Endothelial cell of umbilical vein (primary cell): ENCODE measurements at regions not wholly inside any gene's neighbourhood (a gene's known extent, or its start where the extent isn't known, plus 50 kb on each side); places are given as distances from the start of the nearest gene placed in this dataset.

ENCODE experiments used
- BruUV-seq: library from RNA; stranded (reverse); fragments of 400-500 nt; replicated peaks from 2 replicates; lab custom pipeline; 2021; lab: Mats Ljungman, UMichigan
- CTCF ChIA-PET: fragments of 300-600, 350-600 bp; sonication (Branson Sonifier 250); formaldehyde crosslinking; loops from one replicate; lab custom pipeline; 2021; ENCODE audit warnings: antibody characterized with exemption, inconsistent platforms; lab: Charles Lee
- POLR2A ChIA-PET: fragments of 300-600, 350-600 bp; sonication (Branson Sonifier 250); formaldehyde crosslinking; loops from one replicate; lab custom pipeline; 2021; ENCODE audit warnings: antibody characterized with exemption, inconsistent platforms; lab: Charles Lee
- DNase-seq: peaks from one replicate; pipeline ENCODE4 v3.0.0-alpha.2; 2011; ENCODE audit warnings: low read depth, low spot score
- FAIRE-seq: peaks from 2 replicates; lab custom pipeline; 2011; peaks lifted over from hg19 to GRCh38; lab: Jason Lieb, UNC
- H2AFZ ChIP-seq: 2 replicates; pipeline ENCODE4 v1.6.0; 2012; ENCODE audit warnings: low read depth, low read length, control low read depth, inconsistent platforms
- H3K27ac ChIP-seq: 2 replicates; pipeline ENCODE4 v1.5.1; 2011; ENCODE audit warnings: low read depth, mild to moderate bottlenecking, control low read depth, low read length, moderate library complexity; ENCODE audit not compliant: insufficient read depth
- H3K27me3 ChIP-seq, 2 experiments: 2 replicates each; pipeline versions ENCODE4 v1.6.0 to v1.6.1; 2011; ENCODE audit warnings: low read length in 2 of 2, mixed read lengths in 1 of 2; ENCODE audit not compliant: control insufficient read depth in 2 of 2, insufficient read depth in 2 of 2
- H3K36me3 ChIP-seq, 2 experiments: 2 replicates in 1 of 2; 3 replicates in 1 of 2; pipeline ENCODE4 v1.5.1; 2011; ENCODE audit warnings: low read length in 2 of 2, mild to moderate bottlenecking in 1 of 2, moderate library complexity in 1 of 2; ENCODE audit not compliant: control insufficient read depth in 2 of 2, insufficient read depth in 2 of 2; ENCODE audit errors: extremely low read depth in 1 of 2
- H3K4me1 ChIP-seq: 3 replicates; pipeline ENCODE4 v1.5.1; 2011; ENCODE audit warnings: mild to moderate bottlenecking, low read length; ENCODE audit not compliant: control insufficient read depth, insufficient read depth; ENCODE audit errors: extremely low read depth
- H3K4me2 ChIP-seq: 2 replicates; pipeline ENCODE4 v1.6.1; 2011; ENCODE audit warnings: low read length, control low read depth, mixed read lengths; ENCODE audit not compliant: insufficient read depth
- H3K4me3 ChIP-seq, 3 experiments: fragments of 200-600 bp in 1 of 3; sonication (generic), shearing (Covaris generic) in 1 of 3; replicated peaks in 1 of 3; 2 replicates each; pipeline ENCODE4 v1.5.1; 2011 to 2016; ENCODE audit warnings: control low read depth in 3 of 3, low read length in 3 of 3, mild to moderate bottlenecking in 2 of 3, inconsistent platforms in 1 of 3, low read depth in 1 of 3, moderate library complexity in 1 of 3; ENCODE audit not compliant: insufficient read depth in 1 of 3
- H3K79me2 ChIP-seq: 2 replicates; pipeline ENCODE4 v1.6.0; 2012; ENCODE audit warnings: low read length, inconsistent platforms; ENCODE audit not compliant: control insufficient read depth, insufficient read depth
- H3K9ac ChIP-seq: replicated peaks from 2 replicates; pipeline ENCODE3; 2011; ENCODE audit warnings: low read length, control low read depth; ENCODE audit not compliant: insufficient read depth; ENCODE audit errors: extremely low read depth
- H3K9me1 ChIP-seq: replicated peaks from 3 replicates; pipeline ENCODE4 v1.6.0; 2011; ENCODE audit warnings: mild to moderate bottlenecking, low read length; ENCODE audit not compliant: control insufficient read depth, insufficient read depth; ENCODE audit errors: extremely low read depth
- H3K9me3 ChIP-seq: replicated peaks from 2 replicates; pipeline ENCODE4 v1.5.1; 2012; ENCODE audit warnings: low read length, inconsistent platforms; ENCODE audit not compliant: control insufficient read depth, insufficient read depth
- H4K20me1 ChIP-seq: replicated peaks from 2 replicates; pipeline ENCODE3; 2011; ENCODE audit warnings: mild to moderate bottlenecking, low read length; ENCODE audit not compliant: control insufficient read depth, insufficient read depth; ENCODE audit errors: extremely low read depth
- EZH2 ChIP-seq: IDR thresholded peaks from 2 replicates; pipeline ENCODE4 v1.6.1; 2012; ENCODE audit warnings: borderline replicate concordance, low read depth, mild to moderate bottlenecking, moderate library complexity, low read length, inconsistent platforms; ENCODE audit not compliant: severe bottlenecking
- FOS ChIP-seq: IDR thresholded peaks from 2 replicates; pipeline ENCODE4 v1.6.1; 2011; ENCODE audit warnings: mild to moderate bottlenecking, low read length, moderate library complexity, borderline replicate concordance; ENCODE audit not compliant: insufficient read depth
- GATA2 ChIP-seq: IDR thresholded peaks from 2 replicates; pipeline ENCODE4 v1.7.0; 2011; ENCODE audit warnings: low read depth, mild to moderate bottlenecking, moderate library complexity, mixed read lengths, low read length; ENCODE audit not compliant: insufficient read length, insufficient read depth
- JUN ChIP-seq: IDR thresholded peaks from 2 replicates; pipeline ENCODE4 v1.6.1; 2011; ENCODE audit warnings: borderline replicate concordance, low read depth; ENCODE audit not compliant: insufficient read length, insufficient read depth
- MYC ChIP-seq: IDR thresholded peaks from one replicate; pipeline ENCODE4 v1.6.1; 2011; ENCODE audit warnings: mild to moderate bottlenecking, low read depth, low read length
- POLR2A ChIP-seq: IDR thresholded peaks from 2 replicates; pipeline ENCODE4 v1.6.1; 2012; ENCODE audit warnings: low read depth, mild to moderate bottlenecking, control low read depth, low read length
- POLR2AphosphoS5 ChIP-seq: IDR thresholded peaks from 2 replicates; pipeline ENCODE4 v1.6.1; 2012; ENCODE audit warnings: low read depth, mild to moderate bottlenecking, control low read depth, low read length, moderate library complexity; ENCODE audit not compliant: insufficient read depth
- dilution Hi-C: fragments of 300-500 bp; cut with MboI; formaldehyde crosslinking; loops from one replicate; pipeline ENCODE4 v1.15.0; 2019; ENCODE audit warnings: low sequenced_read_pairs; ENCODE audit not compliant: extremely low pct_ligation_motif_present
- intact Hi-C: fragments of 100-400 bp; cut with micrococcal nuclease; formaldehyde crosslinking; loops from one replicate; pipeline ENCODE4 v1.10.0; 2022
- TF ChIP-seq, protein P1 (sequence below): IDR thresholded peaks from 2 replicates; pipeline ENCODE4 v1.6.1; 2011; ENCODE audit not compliant: insufficient read depth, insufficient read length
- TF ChIP-seq, protein P2 (sequence below), 2 donors: IDR thresholded peaks; 1 replicate in 1 of 2; 2 replicates in 1 of 2; pipeline ENCODE4 v1.5.1; 2011; ENCODE audit warnings: low read length in 2 of 2, mild to moderate bottlenecking in 2 of 2, moderate library complexity in 2 of 2, control low read depth in 1 of 2, inconsistent platforms in 1 of 2, low read depth in 1 of 2; ENCODE audit not compliant: insufficient read depth in 1 of 2; ENCODE audit errors: extremely low read depth in 1 of 2

DNA sequence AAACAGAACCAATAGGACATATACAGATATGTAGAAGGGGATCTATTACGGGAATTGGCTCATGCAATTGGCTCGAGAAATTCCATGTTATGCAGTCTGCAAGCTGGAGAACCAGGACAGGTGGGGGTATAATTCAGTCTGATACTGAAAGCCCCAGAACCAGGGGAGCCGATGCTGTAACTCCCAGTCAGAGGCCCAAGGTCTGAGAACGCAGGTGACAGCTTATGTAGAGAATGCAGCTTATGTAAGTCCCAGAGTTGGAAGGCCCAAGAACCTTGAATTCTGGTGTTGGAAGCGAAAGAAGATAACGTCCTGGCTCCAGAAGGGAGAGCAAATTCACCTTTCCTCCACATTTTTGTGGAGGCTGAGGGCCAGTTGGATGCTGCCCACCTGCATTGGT is 62.7 kb downstream of the CCNL1 start:
- Histone ChIP-seq H3K4me3 (no peak overlapping the region), H3K9me3 (no peaks in the 10 kb centered on the region), H3K79me2 (no peaks in the 10 kb centered on the region), H3K36me3 (no peaks in the 10 kb centered on the region), H3K27ac (no peak overlapping the region), H2AFZ (no peak overlapping the region), H3K4me1 (no peaks in the 10 kb centered on the region), H3K9ac (no peak overlapping the region), H3K9me1 (no peaks in the 10 kb centered on the region), H4K20me1 (no peaks in the 10 kb centered on the region), H3K4me2 (no peak overlapping the region), H3K27me3 (peaks cover 0 to 2% of the 10 kb centered on the region in 2 experiments)
- CTCF ChIA-PET: no interaction called here
- no peak for DNase-seq
- intact Hi-C loops: no loop called here
- TF ChIP-seq POLR2AphosphoS5 (no peak), GATA2 (no peak), EZH2 (no peak), MYC (no peak), FOS (no peak), JUN (no peak), POLR2A (no peak)
- TF ChIP-seq, protein P1, sequence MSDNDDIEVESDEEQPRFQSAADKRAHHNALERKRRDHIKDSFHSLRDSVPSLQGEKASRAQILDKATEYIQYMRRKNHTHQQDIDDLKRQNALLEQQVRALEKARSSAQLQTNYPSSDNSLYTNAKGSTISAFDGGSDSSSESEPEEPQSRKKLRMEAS: no peak
- TF ChIP-seq, protein P2, sequence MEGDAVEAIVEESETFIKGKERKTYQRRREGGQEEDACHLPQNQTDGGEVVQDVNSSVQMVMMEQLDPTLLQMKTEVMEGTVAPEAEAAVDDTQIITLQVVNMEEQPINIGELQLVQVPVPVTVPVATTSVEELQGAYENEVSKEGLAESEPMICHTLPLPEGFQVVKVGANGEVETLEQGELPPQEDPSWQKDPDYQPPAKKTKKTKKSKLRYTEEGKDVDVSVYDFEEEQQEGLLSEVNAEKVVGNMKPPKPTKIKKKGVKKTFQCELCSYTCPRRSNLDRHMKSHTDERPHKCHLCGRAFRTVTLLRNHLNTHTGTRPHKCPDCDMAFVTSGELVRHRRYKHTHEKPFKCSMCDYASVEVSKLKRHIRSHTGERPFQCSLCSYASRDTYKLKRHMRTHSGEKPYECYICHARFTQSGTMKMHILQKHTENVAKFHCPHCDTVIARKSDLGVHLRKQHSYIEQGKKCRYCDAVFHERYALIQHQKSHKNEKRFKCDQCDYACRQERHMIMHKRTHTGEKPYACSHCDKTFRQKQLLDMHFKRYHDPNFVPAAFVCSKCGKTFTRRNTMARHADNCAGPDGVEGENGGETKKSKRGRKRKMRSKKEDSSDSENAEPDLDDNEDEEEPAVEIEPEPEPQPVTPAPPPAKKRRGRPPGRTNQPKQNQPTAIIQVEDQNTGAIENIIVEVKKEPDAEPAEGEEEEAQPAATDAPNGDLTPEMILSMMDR (IDR thresholded peaks at IDR 0.05; ENCODE audit: extremely low read depth in 1 of 2, insufficient read depth in 1 of 2, low read depth in 1 of 2, low read length in 2 of 2): no peak
- no TSS peak for BruUV-seq
- FAIRE-seq: no peak
- dilution Hi-C loops: no loop called here
- POLR2A ChIA-PET: no interaction called here
